B cell (primary cell): ENCODE measurements at regions not wholly inside any gene's neighbourhood (a gene's known extent, or its start where the extent isn't known, plus 50 kb on each side); places are given as distances from the start of the nearest gene placed in this dataset.

Source experiments
- CTCF ChIP-seq: fragments of 200-600 bp; IDR thresholded peaks from one replicate; pipeline ENCODE4 v1.8.0; 2022; ENCODE audit warnings: antibody characterized with exemption, mild to moderate bottlenecking
- EZH2 ChIP-seq: IDR thresholded peaks from 2 replicates; pipeline ENCODE4 v1.6.1; 2012; ENCODE audit warnings: borderline replicate concordance, low read depth, mild to moderate bottlenecking, moderate library complexity, low read length; ENCODE audit not compliant: insufficient read depth, poor library complexity, severe bottlenecking

DNA sequence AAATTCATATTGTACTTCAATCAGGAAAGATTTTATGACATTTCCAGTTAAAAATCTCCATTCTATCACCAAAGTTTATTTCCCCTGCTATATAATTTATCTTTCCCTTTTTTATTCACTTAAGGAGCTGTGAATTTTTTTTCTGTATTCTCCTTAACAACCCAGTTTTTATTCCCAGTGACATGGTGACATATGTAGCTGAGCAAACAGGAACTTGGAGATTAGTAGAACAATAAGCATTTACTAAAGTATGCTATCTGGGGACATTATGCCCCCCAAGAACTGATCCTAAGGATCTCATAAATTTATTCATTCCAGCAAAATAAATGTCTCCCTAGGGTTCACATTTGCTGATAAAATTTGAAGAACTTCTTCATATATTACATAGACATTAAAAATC, 1044.0 kb upstream of the CDH6 start:
- TF ChIP-seq CTCF: no peak
- TF ChIP-seq EZH2: no peak
